ENCODE measurements at regions not wholly inside any gene's neighbourhood (a gene's known extent, or its start where the extent isn't known, plus 50 kb on each side); places are given as distances from the start of the nearest gene placed in this dataset.

DNA sequence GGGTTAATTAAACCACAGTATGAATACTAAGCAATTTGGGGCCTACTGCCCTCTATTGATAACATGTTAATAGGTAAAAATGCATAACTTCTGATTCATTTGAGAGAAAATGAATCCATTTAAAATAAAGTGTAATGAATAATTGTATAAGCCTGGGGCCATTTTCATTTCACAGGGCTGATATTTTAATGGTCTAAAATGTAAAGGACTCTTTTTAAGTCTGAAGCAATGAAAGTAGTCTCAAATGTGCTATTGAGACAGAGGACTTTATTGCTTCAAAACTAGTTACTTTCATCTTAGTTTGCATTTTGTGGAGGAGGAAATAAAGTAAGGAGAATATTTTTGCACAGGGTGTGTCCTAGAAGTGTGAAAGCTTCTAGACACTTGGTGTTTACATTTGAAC is 155.4 kb downstream of the TLR5 start:
- TF ChIP-seq CTCF (IDR thresholded peaks at IDR 0.05 in 2 of 3, conservative IDR thresholded peaks at IDR 0.05 in 1 of 3; ENCODE audit: borderline replicate concordance in 1 of 3, insufficient read depth in 1 of 3, low read depth in 2 of 3, low read length in 2 of 3): 0 out of 6 replicates have a peak, but pooled peaks of 1 of the 3 experiments have one; percentile 9
- TF ChIP-seq REST (IDR thresholded peaks at IDR 0.05; ENCODE audit: low read depth): no peak
- no peak for TF ChIP-seq SRF (IDR thresholded peaks at IDR 0.05; ENCODE audit: low read depth)
- no peak for TF ChIP-seq EZH2 (IDR thresholded peaks at IDR 0.05)
- TF ChIP-seq POLR2A (IDR thresholded peaks at IDR 0.05; ENCODE audit: borderline replicate concordance, extremely low read depth, insufficient read depth, insufficient read length): no peak
- no peak for TF ChIP-seq CEBPB (IDR thresholded peaks at IDR 0.05; ENCODE audit: low read depth)
- no peak for TF ChIP-seq MAX (IDR thresholded peaks at IDR 0.05)
- TF ChIP-seq RAD21 (IDR thresholded peaks at IDR 0.05; ENCODE audit: low read depth): peak; percentile 27; the same call in 1 of the 2 replicates
- no peak for TF ChIP-seq YY1 (IDR thresholded peaks at IDR 0.05; ENCODE audit: extremely low read depth, insufficient replicate concordance, low read depth, low read length)
- TF ChIP-seq SP1 (IDR thresholded peaks at IDR 0.05; ENCODE audit: low read depth): no peak
- TF ChIP-seq EGR1 (IDR thresholded peaks at IDR 0.05; ENCODE audit: low read depth): no peak
- no peak for TF ChIP-seq POLR2AphosphoS5 (IDR thresholded peaks at IDR 0.05; ENCODE audit: low read depth, low read length)
